HG02884 (cell line): ENCODE measurements at regions not wholly inside any gene's neighbourhood (a gene's known extent, or its start where the extent isn't known, plus 50 kb on each side); places are given as distances from the start of the nearest gene placed in this dataset.

Source experiments
- ATAC-seq: cut with Tn5 transposase; IDR thresholded peaks from one replicate; pipeline ENCODE4 v1.9.1; 2021; ENCODE audit warnings: mild to moderate bottlenecking, moderate library complexity; ENCODE audit not compliant: unreplicated experiment

DNA sequence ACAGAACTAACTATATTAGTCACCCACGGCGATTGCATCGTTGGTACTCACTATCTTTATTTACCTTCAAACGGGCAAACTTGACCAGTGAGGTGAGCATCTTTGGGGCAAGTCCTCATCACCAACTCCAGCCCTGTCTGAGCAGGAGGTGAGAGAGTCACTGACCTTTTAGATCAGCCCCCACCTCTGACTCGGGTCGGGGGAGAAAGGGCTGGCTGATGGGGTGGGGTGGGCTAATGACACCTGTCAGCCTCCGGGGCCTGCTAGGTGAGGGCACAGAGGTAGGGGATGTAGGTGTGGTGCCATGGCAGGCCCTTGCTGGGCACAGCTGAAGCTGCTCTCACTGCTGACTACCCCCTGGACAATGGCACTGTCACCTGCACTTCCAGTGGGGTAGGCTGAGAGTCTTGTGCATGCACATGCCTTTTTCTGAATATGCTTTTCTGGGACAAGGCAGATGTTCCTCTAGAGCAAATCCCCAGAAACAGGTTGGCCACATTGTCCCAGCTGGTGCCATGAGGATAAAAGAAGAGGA is 359.5 kb upstream of the MKI67 start:
- ATAC-seq, result no peak

DNA sequence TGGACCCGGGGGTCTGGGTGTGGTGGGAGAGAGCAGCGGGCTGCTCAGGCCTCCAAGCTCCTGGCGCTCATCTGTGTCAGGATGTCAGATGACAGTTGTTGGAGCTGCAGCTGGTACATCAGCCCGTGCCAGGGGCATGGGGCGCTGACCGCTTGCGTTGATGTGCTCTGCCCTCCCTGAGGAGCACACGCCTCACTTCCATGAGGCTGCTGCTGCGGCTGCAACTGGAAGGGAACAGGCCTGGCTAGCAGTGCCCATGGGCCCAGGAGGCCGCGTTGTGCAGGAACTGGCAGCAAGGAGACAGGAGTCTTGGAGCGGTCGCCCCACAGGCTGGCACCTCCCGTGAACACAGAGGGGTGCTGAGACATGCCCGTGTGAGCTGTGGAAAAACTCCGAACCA is 361.3 kb upstream of the MKI67 start:
- ATAC-seq, result no peak

DNA sequence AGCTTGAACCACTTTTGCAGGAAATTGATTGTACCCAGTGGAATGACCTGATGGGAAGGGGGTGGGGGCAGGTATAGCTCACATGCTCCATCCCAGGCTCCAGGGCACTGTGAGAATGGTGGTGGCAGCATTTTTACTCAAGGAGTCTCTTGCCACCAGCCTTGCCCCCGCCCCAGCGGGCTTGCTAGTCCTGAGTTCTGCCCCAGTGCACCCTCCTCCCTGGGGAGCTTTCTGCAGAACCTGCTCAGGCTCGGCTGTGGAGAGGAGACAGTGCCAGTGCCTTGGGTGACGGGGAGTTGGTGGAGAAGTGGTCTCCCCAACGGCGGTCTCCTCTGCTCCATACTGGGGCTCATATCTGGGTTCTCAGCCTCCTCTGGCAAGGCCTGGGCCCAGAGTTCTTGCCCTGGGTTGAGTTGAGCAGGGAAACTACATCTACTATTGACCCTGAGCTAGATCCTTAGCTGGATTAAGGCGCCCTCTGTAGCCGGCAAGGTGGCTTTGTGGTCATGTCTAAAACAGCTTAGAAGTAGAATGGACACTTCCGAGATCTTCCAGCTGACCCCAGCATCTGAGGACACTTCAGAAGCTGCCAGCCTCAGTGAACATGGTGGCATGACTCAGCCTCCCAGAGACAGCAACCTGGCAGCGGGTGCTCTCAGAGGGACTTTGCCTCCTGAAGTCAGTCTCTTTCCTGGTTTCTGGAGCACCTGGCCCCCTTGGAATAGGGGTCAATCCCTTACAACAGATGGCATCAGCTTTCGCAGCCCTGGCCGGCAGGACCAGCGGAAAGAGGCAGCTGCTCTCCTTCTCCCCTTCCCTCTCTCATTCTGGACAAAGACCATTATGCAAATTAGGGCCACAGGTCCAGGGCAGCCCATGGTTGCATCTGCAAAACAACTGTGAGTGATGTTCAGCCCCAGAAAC is 363.4 kb upstream of the MKI67 start:
- ATAC-seq, result no peak

DNA sequence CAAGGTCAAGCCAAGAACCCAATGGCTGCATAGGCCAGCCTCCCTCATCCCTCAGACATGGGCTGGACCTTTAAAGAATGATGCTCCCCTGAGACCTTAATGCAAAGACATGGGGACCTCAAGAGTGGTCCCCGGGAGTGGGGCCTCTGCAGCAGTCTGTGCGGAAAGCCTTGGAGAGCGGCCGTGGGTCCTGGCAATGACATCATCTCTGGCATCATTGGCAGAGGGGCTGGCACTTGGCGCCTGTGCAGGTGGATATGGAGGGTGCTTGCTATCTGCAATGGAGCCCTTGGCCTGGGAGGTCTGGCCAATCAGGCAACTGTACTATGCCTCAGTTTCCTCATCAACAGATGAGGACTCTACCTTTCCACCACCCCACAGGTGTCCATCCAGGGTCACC is 365.5 kb upstream of the MKI67 start:
- no peak for ATAC-seq

DNA sequence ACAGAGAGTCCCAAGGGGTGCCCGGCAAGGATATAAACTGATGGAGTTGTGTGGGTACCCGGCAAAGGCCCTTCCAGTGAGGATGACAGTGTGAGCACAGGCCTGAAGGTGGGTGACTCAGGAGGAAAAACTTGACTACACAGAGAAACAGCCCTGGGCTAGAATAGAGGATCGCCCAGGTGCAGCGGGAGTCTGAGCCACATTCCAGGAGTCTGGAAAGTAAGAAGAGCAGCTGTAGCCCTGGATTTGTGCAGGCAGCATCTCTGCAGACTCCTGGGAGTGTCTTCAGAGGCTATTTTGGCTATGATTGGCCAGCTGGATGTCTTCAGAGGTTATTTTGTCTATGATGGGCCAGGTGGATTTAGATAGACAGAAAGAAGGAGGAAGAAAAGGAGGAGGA is 367.6 kb upstream of the MKI67 start:
- no peak for ATAC-seq

DNA sequence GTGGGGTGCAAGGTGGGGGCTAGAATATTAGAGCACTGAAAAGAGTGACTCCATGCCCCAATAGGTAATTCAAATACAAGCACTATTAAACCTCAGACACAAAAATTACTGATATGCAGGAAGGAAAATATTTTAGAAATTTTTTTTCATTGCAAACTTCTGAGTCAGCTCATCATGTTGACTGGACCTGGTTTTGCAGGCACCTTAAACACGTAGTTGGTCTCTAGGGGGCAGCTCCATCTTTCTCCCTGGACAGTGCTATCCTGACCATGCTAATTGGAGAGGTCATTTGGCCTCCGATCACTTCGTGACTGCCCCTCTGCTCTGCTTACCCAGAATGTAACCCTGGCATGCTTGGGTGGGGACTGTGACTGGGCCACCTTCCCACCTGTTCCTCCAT is 368.4 kb upstream of the MKI67 start:
- ATAC-seq, result no peak

DNA sequence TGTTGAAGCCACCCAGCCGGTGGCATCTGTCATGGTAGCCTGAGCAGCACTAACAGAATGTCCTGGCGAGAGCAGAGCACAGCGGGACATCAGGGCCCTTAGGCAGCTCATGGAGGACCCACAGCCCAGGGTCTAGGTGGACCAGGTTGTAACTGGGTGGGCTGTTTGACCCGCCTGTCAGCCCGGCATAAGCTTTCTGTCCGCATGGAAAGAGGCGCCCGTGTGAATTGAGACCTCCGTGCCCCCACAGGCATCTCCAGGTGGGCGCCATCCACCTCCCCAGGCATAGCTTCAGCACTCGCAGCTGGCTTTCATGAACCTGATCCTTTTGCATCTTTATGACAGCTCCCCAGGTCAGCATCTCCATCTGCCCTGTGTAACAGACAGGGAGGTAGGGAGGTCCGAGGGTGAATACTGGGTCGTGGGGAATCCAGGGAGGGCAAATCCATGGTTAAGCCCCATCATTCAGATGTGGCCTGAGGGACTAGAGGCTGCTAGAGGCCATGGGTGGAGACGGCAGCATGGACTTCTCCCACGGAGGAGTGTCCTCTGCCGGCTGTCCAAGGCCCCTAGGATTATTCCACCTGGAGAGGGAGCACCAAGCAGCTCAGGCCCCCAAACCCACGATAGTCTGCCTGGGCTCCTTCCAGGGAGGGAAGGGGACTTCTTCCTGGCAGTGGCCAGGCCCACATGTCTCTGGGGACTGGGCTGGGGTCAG is 371.6 kb upstream of the MKI67 start:
- ATAC-seq, result no peak

- ATAC-seq, result no peak
Observed at GRCh38 chr10:128498378-128498730, 372.1 kb upstream of the MKI67 start.

DNA sequence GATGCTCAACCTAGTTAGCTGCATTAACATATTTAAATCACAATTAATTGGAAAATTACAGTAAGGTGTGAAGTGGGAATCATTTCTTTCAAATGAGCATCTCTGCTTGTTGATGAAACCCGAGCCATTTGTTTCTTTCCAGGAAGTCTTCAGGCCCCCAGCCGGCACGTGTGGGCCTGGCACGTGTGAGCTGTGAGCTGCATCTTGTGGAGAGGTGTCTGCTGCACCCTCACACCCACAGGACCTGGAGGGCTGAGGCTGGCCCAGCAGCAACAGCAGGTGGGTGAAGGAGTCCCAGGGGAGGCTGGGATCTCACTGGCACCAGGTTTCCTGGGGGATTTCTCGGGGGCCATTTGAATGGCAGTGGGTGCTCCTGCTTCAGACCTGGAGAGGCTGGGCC is 372.5 kb upstream of the MKI67 start:
- ATAC-seq, result no peak

DNA sequence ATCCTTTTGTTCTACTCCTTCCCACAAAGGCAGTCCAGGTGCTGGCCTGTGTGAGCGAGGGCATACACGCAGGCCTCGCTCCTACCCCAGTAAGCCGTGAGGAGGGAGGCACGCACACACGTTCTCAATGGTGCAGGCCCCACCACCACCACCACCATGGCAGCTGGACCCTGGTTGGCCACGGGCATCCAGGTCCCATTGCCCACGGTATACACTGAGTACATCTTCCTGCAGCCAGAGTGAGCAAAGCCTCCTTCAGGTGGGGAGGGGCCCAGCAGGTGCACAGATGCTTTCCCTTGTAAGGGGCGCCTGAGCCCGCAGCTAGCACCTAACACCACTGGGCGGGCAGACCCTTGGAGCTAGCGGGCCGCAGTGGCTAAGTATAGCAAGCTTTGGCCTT is 373.3 kb upstream of the MKI67 start:
- ATAC-seq, result no peak

DNA sequence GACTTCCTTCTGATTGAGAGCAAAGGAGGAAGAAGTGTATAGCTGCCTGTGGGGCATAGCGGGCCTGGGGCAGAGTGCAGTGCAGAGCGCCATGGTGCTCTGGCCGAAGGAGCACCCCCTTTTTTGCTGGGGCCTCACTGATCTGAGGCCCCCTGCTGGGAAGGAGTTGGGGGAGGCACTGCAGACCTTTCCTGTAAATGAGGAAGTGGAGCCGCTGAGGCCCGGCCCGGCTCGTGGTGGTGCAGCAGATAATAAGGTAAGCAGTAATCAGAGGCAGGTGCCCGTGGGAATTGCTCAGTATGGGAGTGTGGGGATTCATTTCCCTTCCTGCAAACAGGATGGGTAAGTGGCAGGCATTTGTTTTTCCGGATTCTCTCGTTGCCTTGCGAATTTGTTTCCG is 373.7 kb upstream of the MKI67 start:
- ATAC-seq, result no peak

GRCh38 chr10:128500642-128501041 is 374.4 kb upstream of the MKI67 start:
- ATAC-seq, result no peak

- ATAC-seq, result no peak
Observed at GRCh38 chr10:128505346-128505745, 379.1 kb upstream of the MKI67 start.

- no peak for ATAC-seq
Observed at GRCh38 chr10:128506423-128506822, 380.2 kb upstream of the MKI67 start.

DNA sequence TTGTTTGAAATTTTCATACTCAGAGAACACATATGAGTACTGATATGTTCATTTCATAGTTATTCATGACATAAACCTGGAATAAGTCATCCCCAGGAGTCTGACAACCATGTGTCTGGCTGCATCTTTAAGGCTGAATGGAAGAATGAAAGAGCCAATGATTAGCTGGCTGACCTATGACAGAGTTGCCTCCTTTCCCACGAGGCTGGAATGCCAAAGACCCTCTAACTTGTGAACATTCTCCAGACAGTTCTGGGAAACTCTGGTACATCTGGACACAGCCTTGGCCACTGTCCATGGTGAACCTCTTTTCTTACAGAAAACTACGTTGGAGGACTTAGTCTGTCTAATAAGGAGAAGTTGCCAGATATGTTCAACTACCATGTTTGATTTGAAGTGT is 380.8 kb upstream of the MKI67 start:
- ATAC-seq, result no peak

GRCh38 chr10:128511284-128511683 is 385.1 kb upstream of the MKI67 start:
- ATAC-seq, result no peak

- no peak for ATAC-seq
Observed at GRCh38 chr10:128512767-128513166, 386.5 kb upstream of the MKI67 start.

DNA sequence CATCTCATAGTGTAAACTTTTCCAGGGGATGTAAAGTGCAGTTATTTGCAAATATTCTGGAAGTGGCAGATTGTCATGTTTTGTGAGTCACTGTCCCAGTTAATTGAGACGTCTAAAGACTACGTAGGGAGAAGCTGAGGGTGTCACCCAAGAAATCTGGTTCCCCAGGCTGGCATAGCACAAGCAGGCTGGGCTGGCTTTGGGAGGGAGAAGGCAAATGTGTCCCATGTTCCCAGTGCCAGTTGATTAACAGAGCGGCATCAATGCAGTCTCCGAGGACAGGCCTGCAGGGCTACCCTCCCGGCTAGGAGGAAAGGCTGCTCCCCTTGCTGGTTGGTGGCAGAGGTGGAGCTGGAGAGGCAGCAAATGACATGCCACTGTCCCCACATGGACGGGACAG is 388.3 kb upstream of the MKI67 start:
- ATAC-seq, result no peak

- no peak for ATAC-seq
Observed at GRCh38 chr10:128516180-128516579, 390.0 kb upstream of the MKI67 start.

DNA sequence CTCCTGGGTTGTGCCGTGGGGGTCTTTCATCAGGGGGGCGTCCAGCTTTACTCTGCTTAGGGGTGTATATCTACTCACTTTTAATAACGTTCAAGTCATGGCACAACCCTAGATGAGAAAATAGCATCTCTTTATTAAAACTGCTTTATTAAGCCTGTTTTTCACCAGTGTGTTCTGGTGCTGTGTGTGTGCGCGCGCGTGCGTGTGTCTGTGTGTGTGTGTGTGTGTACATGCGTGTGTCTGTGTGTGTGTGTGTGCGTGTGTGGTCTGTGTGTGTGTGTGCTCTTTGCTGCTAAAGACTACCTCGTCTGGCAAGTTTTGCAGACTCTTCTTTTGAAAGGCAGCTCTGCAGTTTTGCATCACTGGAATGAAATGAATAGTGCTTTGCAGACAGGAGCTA is 390.9 kb upstream of the MKI67 start:
- no peak for ATAC-seq

DNA sequence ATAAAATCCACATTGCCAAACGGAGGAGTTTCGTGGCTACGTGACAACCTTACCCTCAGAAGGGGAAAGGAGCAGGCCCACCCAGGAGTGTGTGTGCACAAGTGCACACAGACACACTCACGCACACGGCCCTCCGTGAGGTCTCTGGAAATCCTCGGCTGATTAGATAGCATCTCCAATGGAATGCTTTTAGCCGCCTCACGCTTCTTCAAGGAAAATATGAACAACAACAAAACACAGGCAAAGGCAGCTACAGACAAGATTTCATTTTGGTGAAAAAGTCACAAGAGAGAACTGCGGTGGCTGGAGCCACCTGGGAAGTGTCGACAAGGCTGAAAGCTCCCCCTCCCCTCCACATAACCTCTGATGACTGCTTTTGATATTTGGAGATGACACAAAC is 391.8 kb upstream of the MKI67 start:
- no peak for ATAC-seq

- no peak for ATAC-seq
Observed at GRCh38 chr10:128519581-128519980, 393.4 kb upstream of the MKI67 start.
